Osteocyte (in vitro differentiated cells): ENCODE measurements at regions not wholly inside any gene's neighbourhood (a gene's known extent, or its start where the extent isn't known, plus 50 kb on each side); places are given as distances from the start of the nearest gene placed in this dataset.

ENCODE experiments used
- DNase-seq: peaks from one replicate; pipeline ENCODE4 v3.0.0; 2021; ENCODE audit warnings: mixed read lengths; ENCODE audit not compliant: unreplicated experiment; ENCODE audit errors: extremely low spot score
- H3K27ac Mint-ChIP-seq: one replicate; pipeline ENCODE4 v1.8.0; 2021; ENCODE audit warnings: mild to moderate bottlenecking, mixed read lengths; ENCODE audit not compliant: unreplicated experiment
- H3K27me3 Mint-ChIP-seq: one replicate; pipeline ENCODE4 v1.8.0; 2021; ENCODE audit warnings: mixed read lengths; ENCODE audit not compliant: unreplicated experiment
- H3K36me3 Mint-ChIP-seq: one replicate; pipeline ENCODE4 v1.8.0; 2021; ENCODE audit warnings: mixed read lengths; ENCODE audit not compliant: unreplicated experiment
- H3K4me1 Mint-ChIP-seq: one replicate; pipeline ENCODE4 v1.8.0; 2021; ENCODE audit warnings: mixed read lengths; ENCODE audit not compliant: unreplicated experiment
- H3K4me3 Mint-ChIP-seq: one replicate; pipeline ENCODE4 v1.8.0; 2021; ENCODE audit warnings: mild to moderate bottlenecking, moderate library complexity, mixed read lengths; ENCODE audit not compliant: unreplicated experiment
- H3K9me3 Mint-ChIP-seq: one replicate; pipeline ENCODE4 v1.8.0; 2021; ENCODE audit warnings: mixed read lengths; ENCODE audit not compliant: unreplicated experiment
- CTCF ChIP-seq: fragments of 200-600 bp; sonication (generic); IDR thresholded peaks from 2 replicates; pipeline ENCODE4 v1.5.0; 2021; ENCODE audit warnings: antibody characterized with exemption, mild to moderate bottlenecking, moderate library complexity

DNA sequence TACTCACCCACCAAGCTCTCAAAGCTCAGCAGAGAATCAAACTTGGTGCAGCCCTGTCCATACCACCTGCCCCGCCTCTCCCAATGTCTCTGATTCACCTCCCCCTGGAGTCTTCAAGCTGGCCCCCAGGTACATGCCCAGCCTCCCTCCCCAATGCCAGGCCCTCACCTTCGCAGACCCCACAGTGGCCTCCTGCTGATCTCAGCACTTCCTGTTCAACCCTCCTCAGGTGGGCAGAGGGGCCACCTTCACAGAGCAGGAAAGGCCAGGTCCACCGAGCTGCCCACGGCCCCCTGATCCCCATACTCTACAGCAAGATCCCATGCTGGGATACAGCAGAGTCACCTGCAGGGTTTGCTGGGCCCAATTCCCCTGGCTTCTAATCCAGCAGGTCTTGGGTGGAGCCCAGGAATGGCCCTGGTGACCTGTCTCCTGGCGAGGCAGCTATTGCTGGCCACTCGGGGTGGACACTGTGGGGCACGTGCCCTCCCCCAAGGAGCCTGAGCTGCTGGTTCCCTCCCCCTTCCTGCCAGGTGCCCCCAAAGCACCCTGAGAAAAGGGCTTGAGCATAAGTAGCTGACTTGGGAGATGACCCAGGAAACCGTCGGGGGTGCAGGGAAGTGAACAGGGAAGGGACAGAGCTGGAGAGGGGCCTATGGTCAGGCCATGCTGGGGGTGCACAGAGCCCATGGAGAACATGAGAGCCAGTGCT, 150.7 kb downstream of the BRD1 start:
- H3K9me3 Mint-ChIP-seq: no peaks in the 10 kb centered on the region
- peak; percentile 67 for DNase-seq
- no peaks in the 10 kb centered on the region for H3K36me3 Mint-ChIP-seq
- TF ChIP-seq CTCF: no peak
- H3K4me3 Mint-ChIP-seq: no peak overlapping the region
- peaks cover 32% of the 10 kb centered on the region for H3K27me3 Mint-ChIP-seq
- no peaks in the 10 kb centered on the region for H3K4me1 Mint-ChIP-seq
- H3K27ac Mint-ChIP-seq: no peak overlapping the region

DNA sequence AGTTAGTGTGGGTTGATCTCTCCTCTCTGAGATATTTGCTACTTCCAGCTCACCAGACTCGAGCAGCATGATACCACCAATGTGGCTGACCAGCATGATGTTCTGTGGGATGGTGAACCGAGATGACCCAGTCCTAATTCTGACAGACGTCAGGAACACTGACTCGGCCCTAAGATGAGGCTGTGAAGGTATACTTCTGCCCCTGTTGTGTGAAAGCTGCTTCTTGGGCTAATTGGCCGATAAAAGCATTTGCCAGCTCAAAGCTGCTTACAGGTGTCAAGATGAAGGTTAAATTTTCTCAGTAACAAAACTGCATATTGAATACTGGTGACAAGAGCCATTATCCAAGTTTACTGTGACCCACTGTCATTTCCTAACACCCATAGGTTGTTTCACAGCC, 151.4 kb downstream of the BRD1 start:
- Mint-ChIP-seq H3K36me3 (no peaks in the 10 kb centered on the region), H3K27ac (no peak overlapping the region), H3K4me1 (peaks cover under 1% of the 10 kb centered on the region), H3K4me3 (no peak overlapping the region), H3K9me3 (no peaks in the 10 kb centered on the region), H3K27me3 (peaks cover 38% of the 10 kb centered on the region)
- TF ChIP-seq CTCF: no peak
- DNase-seq: no peak

GRCh38 chr22:49674479-49675050, 153.1 kb downstream of the BRD1 start:
- no peak overlapping the region for H3K27ac Mint-ChIP-seq
- H3K27me3 Mint-ChIP-seq: peaks cover 33% of the 10 kb centered on the region
- no peaks in the 10 kb centered on the region for H3K9me3 Mint-ChIP-seq
- TF ChIP-seq CTCF: no peak
- H3K4me1 Mint-ChIP-seq: peaks cover 2% of the 10 kb centered on the region
- no peak overlapping the region for H3K4me3 Mint-ChIP-seq
- DNase-seq: no peak
- no peaks in the 10 kb centered on the region for H3K36me3 Mint-ChIP-seq

GRCh38 chr22:49673048-49673447, 154.6 kb downstream of the BRD1 start:
- TF ChIP-seq CTCF: no peak
- Mint-ChIP-seq H3K27me3 (peaks cover 24% of the 10 kb centered on the region), H3K9me3 (no peaks in the 10 kb centered on the region), H3K27ac (no peak overlapping the region), H3K36me3 (no peaks in the 10 kb centered on the region), H3K4me1 (peaks cover 2% of the 10 kb centered on the region), H3K4me3 (no peak overlapping the region)
- peak; percentile 48 for DNase-seq

- TF ChIP-seq CTCF: no peak
- H3K4me3 Mint-ChIP-seq: no peak overlapping the region
These were observed 155.6 kb downstream of the BRD1 start for GRCh38 chr22:49672014-49672516.

More at GRCh38 chr22:49672014-49672516, 155.6 kb downstream of the BRD1 start:
- Mint-ChIP-seq H3K4me1 (peaks cover 2% of the 10 kb centered on the region), H3K9me3 (no peaks in the 10 kb centered on the region), H3K36me3 (no peaks in the 10 kb centered on the region), H3K27ac (no peak overlapping the region), H3K27me3 (peaks cover 24% of the 10 kb centered on the region)
- peak; percentile 62 for DNase-seq
